ENCODE measurements at regions not wholly inside any gene's neighbourhood (a gene's known extent, or its start where the extent isn't known, plus 50 kb on each side); places are given as distances from the start of the nearest gene placed in this dataset.

- no peak for DNase-seq
Measured at GRCh38 chr5:17433406-17433805, 64.6 kb upstream of the TAF11L2 start.

- DNase-seq: no peak
Measured at GRCh38 chr5:17434982-17435381, 63.0 kb upstream of the TAF11L2 start.

- DNase-seq: no peak
Measured at GRCh38 chr5:17436350-17436749, 61.7 kb upstream of the TAF11L2 start.

- no peak for DNase-seq
Measured at GRCh38 chr5:17436761-17437221, 61.2 kb upstream of the TAF11L2 start.

GRCh38 chr5:17438027-17438426, 60.0 kb upstream of the TAF11L2 start:
- no peak for DNase-seq

GRCh38 chr5:17439956-17440355, 58.1 kb upstream of the TAF11L2 start:
- DNase-seq: no peak

GRCh38 chr5:17440766-17441165, 57.3 kb upstream of the TAF11L2 start:
- DNase-seq: no peak

- no peak for DNase-seq
Measured at GRCh38 chr5:17441351-17441750, 56.7 kb upstream of the TAF11L2 start.

- no peak for DNase-seq
Measured at GRCh38 chr5:17443333-17444130, 54.5 kb upstream of the TAF11L2 start.

- no peak for DNase-seq
Measured at GRCh38 chr5:17444496-17444895, 53.5 kb upstream of the TAF11L2 start.

- no peak for DNase-seq
Measured at GRCh38 chr5:17445185-17445584, 52.8 kb upstream of the TAF11L2 start.
